GM21737 (cell line): ENCODE measurements at regions not wholly inside any gene's neighbourhood (a gene's known extent, or its start where the extent isn't known, plus 50 kb on each side); places are given as distances from the start of the nearest gene placed in this dataset.

Experiments used
- ATAC-seq: cut with Tn5 transposase; IDR thresholded peaks from one replicate; pipeline ENCODE4 v1.9.1; 2021; ENCODE audit warnings: mild to moderate bottlenecking, moderate library complexity; ENCODE audit not compliant: unreplicated experiment

GRCh38 chr5:68447136-68447929, 231.8 kb downstream of the PIK3R1 start:
- ATAC-seq, result no peak

GRCh38 chr5:68449380-68449779, 233.8 kb downstream of the PIK3R1 start:
- no peak for ATAC-seq

GRCh38 chr5:68450245-68450852, 234.8 kb downstream of the PIK3R1 start:
- ATAC-seq, result no peak

GRCh38 chr5:68452286-68452685, 236.7 kb downstream of the PIK3R1 start:
- ATAC-seq, result no peak

- ATAC-seq, result no peak
These were observed 238.6 kb downstream of the PIK3R1 start for GRCh38 chr5:68454172-68454571.

- ATAC-seq, result no peak
These were observed 239.2 kb downstream of the PIK3R1 start for GRCh38 chr5:68454766-68455165.

GRCh38 chr5:68455216-68455615, 239.7 kb downstream of the PIK3R1 start:
- no peak for ATAC-seq

GRCh38 chr5:68456756-68457217, 241.2 kb downstream of the PIK3R1 start:
- no peak for ATAC-seq

- no peak for ATAC-seq
These were observed 241.7 kb downstream of the PIK3R1 start for GRCh38 chr5:68457285-68457684.

- ATAC-seq, result no peak
These were observed 243.0 kb downstream of the PIK3R1 start for GRCh38 chr5:68458416-68459021.

GRCh38 chr5:68459093-68459809, 243.7 kb downstream of the PIK3R1 start:
- no peak for ATAC-seq

- ATAC-seq, result no peak
These were observed 244.2 kb downstream of the PIK3R1 start for GRCh38 chr5:68459810-68460139.

GRCh38 chr5:68460147-68460798, 244.7 kb downstream of the PIK3R1 start:
- no peak for ATAC-seq

GRCh38 chr5:68463606-68464005, 248.1 kb downstream of the PIK3R1 start:
- ATAC-seq, result no peak

GRCh38 chr5:68464424-68464823, 248.9 kb downstream of the PIK3R1 start:
- peak; percentile 70 for ATAC-seq

GRCh38 chr5:68465133-68465532, 249.6 kb downstream of the PIK3R1 start:
- no peak for ATAC-seq

GRCh38 chr5:68465934-68466551, 250.5 kb downstream of the PIK3R1 start:
- no peak for ATAC-seq

GRCh38 chr5:68467208-68467607, 251.7 kb downstream of the PIK3R1 start:
- ATAC-seq, result no peak

GRCh38 chr5:68467794-68468193, 252.2 kb downstream of the PIK3R1 start:
- no peak for ATAC-seq

GRCh38 chr5:68468322-68468721, 252.8 kb downstream of the PIK3R1 start:
- no peak for ATAC-seq
